GM23338 (cell line): ENCODE measurements at regions not wholly inside any gene's neighbourhood (a gene's known extent, or its start where the extent isn't known, plus 50 kb on each side); places are given as distances from the start of the nearest gene placed in this dataset.

Experiments used
- CREB1 ChIP-seq: fragments of 250-450 bp; sonication (Bioruptor Pico); IDR thresholded peaks from 2 replicates; pipeline ENCODE4 v1.5.0; 2020; ENCODE audit warnings: low read depth, mild to moderate bottlenecking, moderate library complexity
- CTCF ChIP-seq, 2 experiments: fragments of 200-600 bp in 1 of 2; sonication (generic) in 1 of 2; conservative IDR thresholded peaks; 2 replicates each; pipeline versions ENCODE4 v1.5.1 to v1.6.1; 2016 to 2017; ENCODE audit warnings: antibody characterized with exemption in 2 of 2, low read depth in 2 of 2, mild to moderate bottlenecking in 2 of 2, moderate library complexity in 1 of 2
- EZH2 ChIP-seq: fragments of 200-600 bp; sonication (generic); IDR thresholded peaks from one replicate; pipeline ENCODE4 v1.8.0; 2017; ENCODE audit warnings: antibody characterized with exemption, mild to moderate bottlenecking, low read depth; ENCODE audit not compliant: unreplicated experiment
- POLR2AphosphoS5 ChIP-seq: IDR thresholded peaks from 2 replicates; pipeline ENCODE4 v1.6.1; 2016; ENCODE audit warnings: antibody characterized with exemption, low read depth
- REST ChIP-seq: IDR thresholded peaks from one replicate; pipeline ENCODE4 v1.6.1; 2018; ENCODE audit warnings: antibody characterized with exemption; ENCODE audit not compliant: unreplicated experiment
- ZNF331 ChIP-seq: fragments of 250-450 bp; sonication (Bioruptor Pico); IDR thresholded peaks from 2 replicates; pipeline ENCODE4 v1.5.0; 2020; ENCODE audit warnings: low read depth, mild to moderate bottlenecking, moderate library complexity

- TF ChIP-seq CTCF (conservative IDR thresholded peaks at IDR 0.05; ENCODE audit: low read depth in 2 of 2) (no peak), POLR2AphosphoS5 (no peak), REST (no peak), EZH2 (peak; percentile 69), CREB1 (CRISPR knock-in tag) (no peak), ZNF331 (CRISPR knock-in tag) (no peak)
Observed at GRCh38 chr10:91163869-91164474, 56.5 kb upstream of the PCGF5 start.
